Esophagus muscularis mucosa (tissue), 3 donors: ENCODE measurements at regions not wholly inside any gene's neighbourhood (a gene's known extent, or its start where the extent isn't known, plus 50 kb on each side); places are given as distances from the start of the nearest gene placed in this dataset.

ENCODE experiments used
- POLR2AphosphoS5 ChIP-seq, 2 donors: sonication (generic); formaldehyde crosslinking; IDR thresholded peaks; one replicate each; pipeline ENCODE4 v1.6.1; 2017; ENCODE audit warnings: antibody characterized with exemption in 2 of 2
- TF ChIP-seq, protein P1 (sequence below), 3 experiments: fragments of 200-600 bp in 2 of 3; fragments of 450-650 bp in 1 of 3; sonication (generic) in 2 of 3; IDR thresholded peaks; one replicate each; pipeline ENCODE4 v1.5.1; 2017 to 2019; ENCODE audit warnings: antibody characterized with exemption in 3 of 3, mild to moderate bottlenecking in 2 of 3, moderate library complexity in 1 of 3

DNA sequence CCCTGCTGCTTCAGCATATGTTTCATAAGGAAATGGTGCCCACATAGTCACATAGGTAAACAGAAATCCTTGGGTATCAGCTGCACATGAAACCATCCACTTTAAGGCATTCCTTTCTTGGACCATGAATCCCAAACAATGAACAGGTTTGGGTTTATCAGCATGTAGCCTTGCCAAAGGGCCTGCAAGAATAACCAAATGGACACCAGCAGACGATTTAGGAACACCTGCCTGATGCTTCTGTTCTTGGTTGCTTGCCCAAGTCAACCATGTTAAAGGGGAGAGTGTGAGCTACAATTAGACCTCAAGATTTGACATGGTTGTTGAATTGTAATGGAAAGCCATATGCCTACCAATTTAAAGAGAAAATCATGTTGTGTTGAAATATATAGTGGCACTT, 1342.7 kb upstream of the PIK3C3 start:
- no peak for TF ChIP-seq POLR2AphosphoS5 (IDR thresholded peaks at IDR 0.05)
- TF ChIP-seq, protein P1, sequence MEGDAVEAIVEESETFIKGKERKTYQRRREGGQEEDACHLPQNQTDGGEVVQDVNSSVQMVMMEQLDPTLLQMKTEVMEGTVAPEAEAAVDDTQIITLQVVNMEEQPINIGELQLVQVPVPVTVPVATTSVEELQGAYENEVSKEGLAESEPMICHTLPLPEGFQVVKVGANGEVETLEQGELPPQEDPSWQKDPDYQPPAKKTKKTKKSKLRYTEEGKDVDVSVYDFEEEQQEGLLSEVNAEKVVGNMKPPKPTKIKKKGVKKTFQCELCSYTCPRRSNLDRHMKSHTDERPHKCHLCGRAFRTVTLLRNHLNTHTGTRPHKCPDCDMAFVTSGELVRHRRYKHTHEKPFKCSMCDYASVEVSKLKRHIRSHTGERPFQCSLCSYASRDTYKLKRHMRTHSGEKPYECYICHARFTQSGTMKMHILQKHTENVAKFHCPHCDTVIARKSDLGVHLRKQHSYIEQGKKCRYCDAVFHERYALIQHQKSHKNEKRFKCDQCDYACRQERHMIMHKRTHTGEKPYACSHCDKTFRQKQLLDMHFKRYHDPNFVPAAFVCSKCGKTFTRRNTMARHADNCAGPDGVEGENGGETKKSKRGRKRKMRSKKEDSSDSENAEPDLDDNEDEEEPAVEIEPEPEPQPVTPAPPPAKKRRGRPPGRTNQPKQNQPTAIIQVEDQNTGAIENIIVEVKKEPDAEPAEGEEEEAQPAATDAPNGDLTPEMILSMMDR (IDR thresholded peaks at IDR 0.05): no peak
